ENCODE measurements at regions not wholly inside any gene's neighbourhood (a gene's known extent, or its start where the extent isn't known, plus 50 kb on each side); places are given as distances from the start of the nearest gene placed in this dataset.

DNA sequence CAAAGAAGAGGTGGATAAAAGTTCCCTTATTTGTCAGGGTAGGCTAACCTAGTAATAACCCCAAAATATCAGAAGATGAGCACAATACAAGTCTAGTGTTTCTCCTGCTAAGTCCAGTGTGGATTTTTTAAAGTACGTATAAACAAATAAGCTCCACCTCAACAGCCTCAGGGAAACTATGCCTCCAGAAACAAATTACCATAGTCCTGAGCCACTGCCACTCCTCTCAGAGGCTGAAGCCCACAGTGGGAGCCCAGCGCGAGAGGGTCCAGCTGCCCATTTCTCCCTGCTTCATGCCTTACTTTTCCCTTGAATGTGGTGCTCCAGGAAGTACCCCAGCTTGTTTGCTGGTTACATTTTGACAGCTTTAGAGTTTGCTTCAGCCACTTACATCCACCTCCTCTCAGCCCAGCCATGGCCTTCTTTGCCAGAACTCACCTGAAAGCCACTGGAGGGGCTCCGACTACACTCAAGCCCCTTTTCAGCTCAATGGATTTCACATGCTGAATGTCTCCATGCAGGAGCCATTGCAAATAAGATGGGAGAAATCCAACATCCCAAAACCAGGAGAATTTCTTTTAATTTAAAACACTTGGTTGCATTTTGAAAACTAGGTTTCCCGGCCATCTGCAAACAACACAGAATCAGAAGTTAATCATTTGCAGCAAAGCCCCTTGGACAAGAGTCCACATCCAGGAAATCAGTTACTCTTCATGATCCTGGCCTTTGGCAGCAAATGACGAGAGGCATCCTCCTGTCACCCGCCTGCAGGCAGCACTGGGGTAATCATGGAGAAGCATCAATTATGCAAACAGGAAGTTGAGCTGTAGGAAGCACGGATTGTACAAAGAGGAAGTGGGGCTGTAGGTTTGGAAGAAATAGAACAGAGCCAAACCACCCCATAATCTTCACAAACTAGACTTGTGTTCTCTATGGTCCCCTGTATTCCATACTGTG is 138.1 kb downstream of the HERPUD2 start:
- TF ChIP-seq, protein P1, sequence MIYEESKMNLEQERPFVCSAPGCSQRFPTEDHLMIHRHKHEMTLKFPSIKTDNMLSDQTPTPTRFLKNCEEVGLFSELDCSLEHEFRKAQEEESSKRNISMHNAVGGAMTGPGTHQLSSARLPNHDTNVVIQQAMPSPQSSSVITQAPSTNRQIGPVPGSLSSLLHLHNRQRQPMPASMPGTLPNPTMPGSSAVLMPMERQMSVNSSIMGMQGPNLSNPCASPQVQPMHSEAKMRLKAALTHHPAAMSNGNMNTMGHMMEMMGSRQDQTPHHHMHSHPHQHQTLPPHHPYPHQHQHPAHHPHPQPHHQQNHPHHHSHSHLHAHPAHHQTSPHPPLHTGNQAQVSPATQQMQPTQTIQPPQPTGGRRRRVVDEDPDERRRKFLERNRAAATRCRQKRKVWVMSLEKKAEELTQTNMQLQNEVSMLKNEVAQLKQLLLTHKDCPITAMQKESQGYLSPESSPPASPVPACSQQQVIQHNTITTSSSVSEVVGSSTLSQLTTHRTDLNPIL (CRISPR knock-in tag; IDR thresholded peaks at IDR 0.05; ENCODE audit: low read depth) = no peak
- TF ChIP-seq ZNF8 (CRISPR knock-in tag; IDR thresholded peaks at IDR 0.05) (no peak), OSR1 (CRISPR knock-in tag; IDR thresholded peaks at IDR 0.05) (no peak), POU6F1 (CRISPR knock-in tag; IDR thresholded peaks at IDR 0.05; ENCODE audit: borderline replicate concordance, low read depth) (no peak), PATZ1 (CRISPR knock-in tag; IDR thresholded peaks at IDR 0.05; ENCODE audit: borderline replicate concordance) (no peak), ZFP30 (CRISPR knock-in tag; IDR thresholded peaks at IDR 0.05) (no peak), PPARA (CRISPR knock-in tag; IDR thresholded peaks at IDR 0.05; ENCODE audit: borderline replicate concordance) (no peak), CSDC2 (CRISPR knock-in tag; IDR thresholded peaks at IDR 0.05) (no peak), ZC3H10 (CRISPR knock-in tag; IDR thresholded peaks at IDR 0.05) (no peak), BACH2 (CRISPR knock-in tag; IDR thresholded peaks at IDR 0.05; ENCODE audit: borderline replicate concordance) (no peak), TOX (CRISPR knock-in tag; IDR thresholded peaks at IDR 0.05; ENCODE audit: borderline replicate concordance) (no peak), GLIS3 (CRISPR knock-in tag; IDR thresholded peaks at IDR 0.05) (no peak), TSHZ2 (CRISPR knock-in tag; IDR thresholded peaks at IDR 0.05) (no peak)
- TF ChIP-seq, protein P2, sequence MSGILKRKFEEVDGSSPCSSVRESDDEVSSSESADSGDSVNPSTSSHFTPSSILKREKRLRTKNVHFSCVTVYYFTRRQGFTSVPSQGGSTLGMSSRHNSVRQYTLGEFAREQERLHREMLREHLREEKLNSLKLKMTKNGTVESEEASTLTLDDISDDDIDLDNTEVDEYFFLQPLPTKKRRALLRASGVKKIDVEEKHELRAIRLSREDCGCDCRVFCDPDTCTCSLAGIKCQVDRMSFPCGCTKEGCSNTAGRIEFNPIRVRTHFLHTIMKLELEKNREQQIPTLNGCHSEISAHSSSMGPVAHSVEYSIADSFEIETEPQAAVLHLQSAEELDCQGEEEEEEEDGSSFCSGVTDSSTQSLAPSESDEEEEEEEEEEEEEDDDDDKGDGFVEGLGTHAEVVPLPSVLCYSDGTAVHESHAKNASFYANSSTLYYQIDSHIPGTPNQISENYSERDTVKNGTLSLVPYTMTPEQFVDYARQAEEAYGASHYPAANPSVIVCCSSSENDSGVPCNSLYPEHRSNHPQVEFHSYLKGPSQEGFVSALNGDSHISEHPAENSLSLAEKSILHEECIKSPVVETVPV (CRISPR knock-in tag; IDR thresholded peaks at IDR 0.05) = no peak
